DOHH2 (cell line): ENCODE measurements at regions not wholly inside any gene's neighbourhood (a gene's known extent, or its start where the extent isn't known, plus 50 kb on each side); places are given as distances from the start of the nearest gene placed in this dataset.

Source experiments
- CTCF ChIP-seq: fragments of 200-600 bp; sonication (generic); IDR thresholded peaks from one replicate; pipeline ENCODE4 v1.5.1; 2014; ENCODE audit warnings: antibody characterized with exemption, mild to moderate bottlenecking, low read depth, low read length; ENCODE audit not compliant: poor library complexity, severe bottlenecking
- EZH2phosphoT487 ChIP-seq: fragments of 200-600 bp; sonication (generic); IDR thresholded peaks from 2 replicates; pipeline ENCODE4 v1.6.1; 2017; ENCODE audit warnings: borderline replicate concordance, mild to moderate bottlenecking, antibody characterized with exemption, low read length, moderate library complexity, mixed read lengths

DNA sequence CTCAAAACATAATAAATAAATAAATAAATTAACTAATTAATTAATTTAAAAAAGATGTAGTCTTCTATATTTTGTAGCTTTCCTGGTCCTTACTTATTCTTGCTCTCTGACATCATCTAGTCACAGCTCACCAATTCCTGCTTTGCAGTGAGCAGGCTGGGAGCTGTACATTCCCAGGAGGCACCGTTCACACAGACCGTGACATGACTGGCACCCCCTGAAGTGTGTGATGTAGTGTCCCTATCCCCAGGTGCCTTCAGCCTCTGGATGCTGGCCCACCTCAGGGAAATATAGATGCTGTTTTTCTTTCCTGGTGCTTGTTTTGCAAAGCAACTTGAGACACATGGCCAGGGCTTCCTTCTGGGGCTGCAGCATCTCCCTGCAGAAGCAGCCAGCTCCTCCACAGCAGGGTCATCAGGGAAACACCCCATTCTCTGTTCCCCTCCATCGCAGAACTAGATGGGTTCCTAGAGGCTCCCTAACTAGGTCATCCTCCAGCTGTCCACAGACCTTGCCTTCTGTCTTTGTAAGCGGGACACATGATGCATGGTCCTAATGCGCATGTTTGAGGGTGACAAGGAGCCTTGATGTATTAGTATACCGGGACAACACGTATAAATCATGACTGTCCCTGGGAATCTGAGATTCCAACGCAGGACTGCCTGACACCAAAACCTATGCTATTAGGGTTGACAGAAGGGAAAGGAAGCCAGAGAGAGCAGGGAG lies 76.4 kb downstream of the RHOB start:
- TF ChIP-seq CTCF (no peak), EZH2phosphoT487 (no peak)
